Spleen (tissue), 11 donors: ENCODE measurements at regions not wholly inside any gene's neighbourhood (a gene's known extent, or its start where the extent isn't known, plus 50 kb on each side); places are given as distances from the start of the nearest gene placed in this dataset.
A peak's percentile ranks its signal among the peaks of the same experiment; 100 is the strongest.

Source experiments
- DNase-seq: peaks from one replicate; pipeline ENCODE4 v3.0.0-alpha.2; 2020
- H3K27ac ChIP-seq, 8 donors: fragments of 200-600 bp; sonication (generic) in 7 of 8; 1 replicate in 4 of 8; 2 replicates in 4 of 8; pipeline versions ENCODE4 v1.5.0 to v1.8.0; 2016 to 2021; ENCODE audit warnings: inconsistent platforms in 4 of 8, mild to moderate bottlenecking in 4 of 8, moderate library complexity in 1 of 8
- H3K27me3 ChIP-seq, 7 donors: fragments of 200-600 bp; sonication (generic) in 6 of 7; replicated peaks in 1 of 7; 1 replicate in 4 of 7; 2 replicates in 3 of 7; pipeline versions ENCODE4 v1.5.0 to v1.8.0; 2016 to 2021; ENCODE audit warnings: inconsistent platforms in 3 of 7, mild to moderate bottlenecking in 1 of 7
- H3K36me3 ChIP-seq, 6 donors: fragments of 200-600 bp; sonication (generic) in 5 of 6; 1 replicate in 4 of 6; 2 replicates in 2 of 6; pipeline versions ENCODE4 v1.5.0 to v1.8.0; 2016 to 2021; ENCODE audit warnings: inconsistent platforms in 2 of 6
- H3K4me1 ChIP-seq, 6 donors: fragments of 200-600 bp; sonication (generic) in 5 of 6; 1 replicate in 3 of 6; 2 replicates in 3 of 6; pipeline versions ENCODE4 v1.5.0 to v1.8.0; 2016 to 2021; ENCODE audit warnings: inconsistent platforms in 3 of 6
- H3K4me3 ChIP-seq, 8 donors: fragments of 200-600 bp; sonication (generic) in 7 of 8; 1 replicate in 4 of 8; 2 replicates in 4 of 8; pipeline versions ENCODE4 v1.5.0 to v1.8.0; 2016 to 2021; ENCODE audit warnings: inconsistent platforms in 4 of 8, mild to moderate bottlenecking in 4 of 8, moderate library complexity in 2 of 8
- H3K9me3 ChIP-seq, 8 donors: fragments of 200-600 bp; sonication (generic) in 7 of 8; 1 replicate in 4 of 8; 2 replicates in 4 of 8; pipeline versions ENCODE4 v1.5.0 to v1.8.0; 2016 to 2021; ENCODE audit warnings: inconsistent platforms in 4 of 8
- POLR2A ChIP-seq, 3 donors: fragments of 450-650 bp; IDR thresholded peaks; one replicate each; pipeline ENCODE4 v1.5.1; 2017; ENCODE audit warnings: antibody characterized with exemption in 3 of 3, mild to moderate bottlenecking in 1 of 3
- POLR2AphosphoS5 ChIP-seq, 3 donors: sonication (generic); formaldehyde crosslinking; IDR thresholded peaks; one replicate each; pipeline ENCODE4 v1.5.1; 2017; ENCODE audit warnings: antibody characterized with exemption in 3 of 3
- WGBS, 5 donors: extraction: QIAGEN DNeasy Blood & Tissue Kit in 3 of 5; methylation state at CpG; one replicate each; pipeline versions ENCODE4 v1.1.5 to v1.1.7; 2013 to 2018; 5-methylcytosine and 5-hydroxymethylcytosine counted together
- intact Hi-C: fragments of 100-400 bp; cut with DNase I; formaldehyde crosslinking; loops from one replicate; pipeline ENCODE4 v1.15.0; 2023; ENCODE audit warnings: low total_unique reads
- TF ChIP-seq, protein P1 (sequence below), 11 experiments: fragments of 200-600 bp in 7 of 11; fragments of 450-650 bp in 4 of 11; sonication (generic) in 4 of 11; IDR thresholded peaks in 8 of 11; conservative IDR thresholded peaks in 3 of 11; 1 replicate in 7 of 11; 2 replicates in 4 of 11; pipeline versions ENCODE4 v1.4.0 to v1.8.0; 2016 to 2021; ENCODE audit warnings: antibody characterized with exemption in 11 of 11, inconsistent platforms in 4 of 11, mild to moderate bottlenecking in 1 of 11
- donor health status: healthy with polysubstance abuse.
- donor health status: DM: no; HTN: no; CAD: no; lungs with moderate emphysema.
- donor health status: DM: no; HTN: no; CAD: no.
- donor health status: Bipolar disorder and iron deficiency.
- donor health status: healthy.
- donor health status: DM: no; HTN: no; CAD: no.
- donor health status: DM: yes; HTN: yes; CAD: no.

DNA sequence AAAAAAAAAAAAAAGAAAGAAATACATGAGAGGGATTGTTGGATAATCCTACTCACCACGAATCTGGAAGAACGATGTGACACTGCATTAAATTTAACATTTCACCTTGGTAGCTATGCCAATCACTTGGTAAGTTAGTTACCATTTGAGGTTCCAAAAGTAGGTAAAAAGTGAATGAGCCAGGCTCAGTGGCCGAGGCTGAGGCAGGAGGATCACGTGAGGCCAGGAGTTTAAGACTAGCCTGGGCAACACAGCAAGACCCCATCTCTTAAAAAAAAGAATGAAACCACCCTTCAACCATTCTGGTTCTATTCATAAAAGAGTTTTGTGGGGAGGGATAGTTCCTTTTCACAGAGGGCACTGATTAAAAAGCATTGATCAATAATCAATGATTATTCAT lies 133.6 kb downstream of the ADSS2 start:
- Histone ChIP-seq H3K27ac (peak overlapping the region in 4 of 8 donors; percentile 86 to 93 (median 87)), H3K4me3 (peak overlapping the region in 1 of 8 donors; percentile 19), H3K9me3 (no peaks in the 10 kb centered on the region), H3K4me1 (peaks cover 13 to 54% (median 37%) of the 10 kb centered on the region in 6 donors), H3K27me3 (no peaks in the 10 kb centered on the region), H3K36me3 (no peaks in the 10 kb centered on the region)
- intact Hi-C loops = no loop called here
- WGBS, 5 donors = 91 to 98% (median 95%) methylated on average over 4 of the region's 4 CpGs
- DNase-seq = no peak
- TF ChIP-seq POLR2A (IDR thresholded peaks at IDR 0.05) = no peak
- TF ChIP-seq POLR2AphosphoS5 (IDR thresholded peaks at IDR 0.05) = no peak
- TF ChIP-seq, protein P1, sequence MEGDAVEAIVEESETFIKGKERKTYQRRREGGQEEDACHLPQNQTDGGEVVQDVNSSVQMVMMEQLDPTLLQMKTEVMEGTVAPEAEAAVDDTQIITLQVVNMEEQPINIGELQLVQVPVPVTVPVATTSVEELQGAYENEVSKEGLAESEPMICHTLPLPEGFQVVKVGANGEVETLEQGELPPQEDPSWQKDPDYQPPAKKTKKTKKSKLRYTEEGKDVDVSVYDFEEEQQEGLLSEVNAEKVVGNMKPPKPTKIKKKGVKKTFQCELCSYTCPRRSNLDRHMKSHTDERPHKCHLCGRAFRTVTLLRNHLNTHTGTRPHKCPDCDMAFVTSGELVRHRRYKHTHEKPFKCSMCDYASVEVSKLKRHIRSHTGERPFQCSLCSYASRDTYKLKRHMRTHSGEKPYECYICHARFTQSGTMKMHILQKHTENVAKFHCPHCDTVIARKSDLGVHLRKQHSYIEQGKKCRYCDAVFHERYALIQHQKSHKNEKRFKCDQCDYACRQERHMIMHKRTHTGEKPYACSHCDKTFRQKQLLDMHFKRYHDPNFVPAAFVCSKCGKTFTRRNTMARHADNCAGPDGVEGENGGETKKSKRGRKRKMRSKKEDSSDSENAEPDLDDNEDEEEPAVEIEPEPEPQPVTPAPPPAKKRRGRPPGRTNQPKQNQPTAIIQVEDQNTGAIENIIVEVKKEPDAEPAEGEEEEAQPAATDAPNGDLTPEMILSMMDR (IDR thresholded peaks at IDR 0.05 in 8 of 11, conservative IDR thresholded peaks at IDR 0.05 in 3 of 11) = no peak

DNA sequence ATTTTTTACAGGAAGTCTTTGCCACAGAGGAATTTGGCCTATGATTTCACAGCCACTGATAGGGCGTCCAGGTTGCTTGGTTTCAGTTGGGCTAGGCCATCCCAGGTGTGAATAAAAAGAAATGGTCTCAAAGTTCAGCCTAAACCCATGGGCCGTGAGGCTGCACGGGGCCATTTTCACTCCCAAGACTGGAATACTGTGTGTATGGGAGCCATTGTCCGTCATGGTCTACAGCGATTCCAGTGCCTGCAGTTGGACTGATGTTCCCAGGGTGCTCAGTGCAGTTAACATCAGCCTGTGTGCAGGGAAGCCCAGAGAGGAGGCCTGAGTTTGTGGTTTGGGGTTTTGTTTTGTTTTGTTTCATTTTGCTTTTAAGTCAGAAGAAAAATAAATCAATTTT lies 133.2 kb downstream of the ADSS2 start:
- H3K4me3 ChIP-seq = peak overlapping the region in 1 of 8 donors; percentile 19
- H3K27me3 ChIP-seq = no peaks in the 10 kb centered on the region
- WGBS, 5 donors = 72 to 91% (median 83%) methylated on average over 5 of the region's 5 CpGs
- H3K36me3 ChIP-seq = no peaks in the 10 kb centered on the region
- peaks cover 13 to 58% (median 38%) of the 10 kb centered on the region in 6 donors for H3K4me1 ChIP-seq
- H3K9me3 ChIP-seq = no peaks in the 10 kb centered on the region
- TF ChIP-seq, protein P1 (IDR thresholded peaks at IDR 0.05 in 8 of 11, conservative IDR thresholded peaks at IDR 0.05 in 3 of 11) = no peak
- TF ChIP-seq POLR2AphosphoS5 (IDR thresholded peaks at IDR 0.05) (no peak), POLR2A (IDR thresholded peaks at IDR 0.05) (no peak)
- H3K27ac ChIP-seq = peak overlapping the region in 6 of 8 donors; percentile 43 to 93 (median 86)
- DNase-seq = no peak
- intact Hi-C loops = no loop called here

DNA sequence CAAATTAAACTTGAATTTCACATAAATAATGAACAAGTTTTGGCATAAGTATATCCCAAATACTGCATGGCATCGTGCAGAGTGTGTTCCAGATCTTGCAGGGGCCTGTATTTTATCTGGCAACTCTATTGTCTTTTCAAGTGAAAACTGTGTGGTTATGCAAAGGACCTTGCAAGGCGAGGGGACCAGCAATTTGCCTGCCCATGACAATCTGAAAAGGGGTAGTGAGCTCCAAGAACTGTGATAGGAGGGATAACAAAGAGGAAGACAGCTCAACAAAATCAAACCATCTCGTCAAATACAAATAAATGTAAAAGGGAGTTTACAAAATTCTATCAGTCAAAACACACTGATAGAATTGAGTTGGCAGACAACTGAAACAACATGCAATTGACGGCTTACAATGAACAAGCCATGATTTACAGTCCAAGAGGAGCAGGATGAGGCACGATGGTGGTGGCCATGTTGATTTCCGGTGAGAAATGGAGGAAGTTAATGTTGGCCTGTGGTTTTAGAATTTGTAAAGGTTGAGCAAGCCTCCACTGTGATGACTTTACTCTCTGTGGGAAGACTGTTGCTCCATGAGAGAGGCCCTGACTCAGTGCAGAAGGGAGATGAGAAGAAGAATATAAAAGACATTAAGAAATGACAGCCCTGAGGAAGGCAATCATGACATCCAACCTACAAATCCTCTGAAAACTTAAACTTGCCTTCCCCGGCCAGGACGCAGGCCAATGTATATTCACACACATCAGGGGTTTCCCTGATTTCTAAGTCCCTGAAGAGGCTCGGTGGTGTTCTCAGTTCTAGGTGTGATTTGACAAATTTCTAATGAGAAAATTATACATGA lies 132.2 kb downstream of the ADSS2 start:
- 25 to 47% (median 38%) methylated on average over 9 of the region's 9 CpGs for WGBS, 5 donors
- H3K27ac ChIP-seq = peak overlapping the region; percentile 42 to 93 (median 84)
- TF ChIP-seq, protein P1 (IDR thresholded peaks at IDR 0.05 in 8 of 11, conservative IDR thresholded peaks at IDR 0.05 in 3 of 11) = peak in 1 of 11 experiments; percentile 7
- TF ChIP-seq POLR2A (IDR thresholded peaks at IDR 0.05) = no peak
- TF ChIP-seq POLR2AphosphoS5 (IDR thresholded peaks at IDR 0.05) = peak in 1 of 3 donors; percentile 83
- H3K36me3 ChIP-seq = no peaks in the 10 kb centered on the region
- peak overlapping the region in 1 of 8 donors; percentile 44 for H3K4me3 ChIP-seq
- no peak for DNase-seq
- H3K9me3 ChIP-seq = no peaks in the 10 kb centered on the region
- intact Hi-C loops = no loop called here
- H3K27me3 ChIP-seq = no peaks in the 10 kb centered on the region
- peaks cover 13 to 68% (median 38%) of the 10 kb centered on the region in 6 donors for H3K4me1 ChIP-seq

DNA sequence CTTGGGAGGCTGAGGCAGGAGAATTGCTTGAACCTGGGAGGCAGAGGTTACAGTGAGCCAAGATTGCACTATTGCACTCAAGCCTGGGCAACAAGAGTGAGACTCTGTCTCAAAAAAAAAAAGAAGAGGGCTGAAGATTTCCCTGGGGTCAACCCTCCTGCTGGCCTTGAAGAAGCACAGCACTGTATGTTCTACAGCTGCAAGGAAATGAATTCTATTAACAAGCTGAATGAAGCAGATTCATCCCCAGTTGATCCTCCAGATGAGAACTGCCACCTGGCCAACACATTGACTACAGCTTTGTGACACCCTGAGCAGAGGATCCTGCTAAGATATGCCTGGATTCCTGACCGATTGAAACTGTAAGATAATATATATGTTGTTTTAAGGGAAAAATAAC lies 129.5 kb downstream of the ADSS2 start:
- DNase-seq = no peak
- 85 to 97% (median 93%) methylated on average over 1 of the region's 1 CpG for WGBS, 5 donors
- Histone ChIP-seq H3K4me3 (peak overlapping the region in 1 of 8 donors; percentile 63), H3K9me3 (no peaks in the 10 kb centered on the region), H3K27me3 (no peaks in the 10 kb centered on the region), H3K4me1 (peaks cover 13 to 81% (median 38%) of the 10 kb centered on the region in 6 donors), H3K27ac (peak overlapping the region in 7 of 8 donors; percentile 42 to 93 (median 72)), H3K36me3 (no peaks in the 10 kb centered on the region)
- TF ChIP-seq POLR2AphosphoS5 (IDR thresholded peaks at IDR 0.05) = no peak
- no peak for TF ChIP-seq POLR2A (IDR thresholded peaks at IDR 0.05)
- TF ChIP-seq, protein P1 (IDR thresholded peaks at IDR 0.05 in 8 of 11, conservative IDR thresholded peaks at IDR 0.05 in 3 of 11) = no peak
- intact Hi-C loops = no loop called here
